Hepatic stellate cell (primary cell): ENCODE measurements at regions not wholly inside any gene's neighbourhood (a gene's known extent, or its start where the extent isn't known, plus 50 kb on each side); places are given as distances from the start of the nearest gene placed in this dataset.

Experiments
- DNase-seq: peaks from one replicate; pipeline ENCODE4 v3.0.0; 2011; ENCODE audit warnings: low spot score

DNA sequence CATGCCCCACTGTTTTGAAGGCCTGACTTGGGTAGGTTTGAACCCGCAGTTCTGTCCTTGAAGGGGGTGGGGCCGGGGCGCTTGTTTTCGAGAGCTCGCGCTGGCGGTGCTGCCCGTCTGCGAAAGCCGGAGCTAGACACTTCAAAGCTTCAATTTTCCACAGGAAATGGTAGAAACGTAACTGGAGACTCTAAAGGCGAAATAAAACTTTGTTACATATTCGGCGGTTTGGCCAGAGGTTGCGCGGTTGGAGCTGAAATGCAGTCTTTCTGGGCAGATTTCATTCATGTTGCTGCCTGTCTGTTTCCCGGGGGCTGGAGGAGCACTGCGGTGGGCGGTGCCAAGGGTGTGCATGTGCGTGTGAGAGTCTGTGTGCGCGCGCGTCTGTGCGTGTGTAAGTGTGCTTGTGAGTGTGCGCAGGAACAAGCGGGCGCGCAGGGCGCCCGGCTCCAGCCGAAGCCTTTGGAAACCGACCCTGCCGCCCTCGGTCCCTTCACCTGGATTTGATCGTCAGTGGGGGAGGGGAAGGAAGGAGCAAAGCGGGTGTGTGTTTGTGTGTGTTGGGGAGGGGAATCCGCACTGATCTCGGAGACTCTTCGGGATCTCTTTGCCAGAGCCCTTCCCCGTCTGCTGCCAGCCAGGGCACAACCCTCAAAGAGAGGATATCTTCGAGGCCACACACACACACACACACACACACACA lies 227.7 kb upstream of the CRY1 start:
- DNase-seq: no peak

DNA sequence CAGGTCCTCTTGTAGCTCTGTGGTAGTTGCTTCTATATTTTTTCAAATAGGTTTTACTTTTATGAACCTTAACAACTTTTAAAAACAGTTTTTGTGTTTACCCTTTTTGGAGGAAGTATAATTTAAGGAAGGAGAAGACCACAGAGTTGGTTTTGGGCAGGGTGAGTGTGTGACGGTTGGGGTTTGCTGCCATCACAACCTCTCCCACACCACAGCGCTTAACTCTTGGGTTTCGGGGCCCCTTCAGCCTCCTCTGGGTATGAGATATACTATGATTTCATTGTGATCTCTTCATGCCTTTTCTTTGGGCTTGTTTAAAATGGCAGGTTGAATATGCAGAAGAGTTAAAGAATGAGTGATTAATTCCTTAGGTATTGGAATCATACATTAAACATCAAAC lies 228.7 kb upstream of the CRY1 start:
- no peak for DNase-seq

DNA sequence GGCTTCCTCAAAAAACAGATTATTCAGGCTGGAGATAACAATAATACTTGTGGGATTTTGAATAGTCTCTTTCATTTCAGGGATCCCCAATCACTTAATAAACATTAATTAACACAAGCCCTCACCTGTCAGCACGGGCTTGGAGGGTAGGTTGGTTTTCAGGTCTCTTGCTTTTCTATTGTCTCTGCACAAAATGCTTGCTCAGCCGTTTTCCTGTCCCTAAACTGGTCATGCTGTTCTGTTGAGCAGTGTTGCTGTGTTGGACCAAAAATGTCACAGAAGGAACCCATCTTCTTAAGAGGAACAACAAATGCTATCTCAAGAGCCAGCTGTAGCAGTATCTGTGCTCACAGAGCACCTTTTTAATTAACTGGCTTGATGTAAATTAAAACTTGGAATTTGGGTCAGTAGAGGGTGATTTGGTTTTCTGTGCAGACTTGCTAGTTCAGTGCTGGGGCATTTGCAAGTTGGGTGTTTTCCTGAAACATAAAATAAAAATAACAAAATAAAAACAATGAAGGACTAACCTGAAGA lies 231.8 kb upstream of the CRY1 start:
- DNase-seq: no peak

DNA sequence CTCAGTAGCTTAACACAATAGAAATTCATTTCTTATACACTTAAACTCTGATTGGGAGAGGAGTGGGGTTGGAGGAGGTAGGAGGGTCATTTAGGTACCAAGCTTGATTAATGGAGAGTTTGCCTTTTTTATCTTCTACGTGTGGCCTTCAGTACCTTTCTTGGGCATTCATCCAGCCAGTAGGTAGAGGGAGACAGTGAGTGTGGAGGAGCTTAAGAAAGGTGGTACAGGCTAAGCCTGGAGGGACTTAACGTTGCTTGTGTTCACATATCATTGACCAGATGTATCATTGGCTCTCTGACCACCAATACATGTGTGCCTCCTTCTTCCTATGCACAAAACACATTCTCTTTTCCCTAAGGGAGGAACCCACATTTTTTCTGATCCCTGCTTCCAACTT lies 232.9 kb upstream of the CRY1 start:
- no peak for DNase-seq

DNA sequence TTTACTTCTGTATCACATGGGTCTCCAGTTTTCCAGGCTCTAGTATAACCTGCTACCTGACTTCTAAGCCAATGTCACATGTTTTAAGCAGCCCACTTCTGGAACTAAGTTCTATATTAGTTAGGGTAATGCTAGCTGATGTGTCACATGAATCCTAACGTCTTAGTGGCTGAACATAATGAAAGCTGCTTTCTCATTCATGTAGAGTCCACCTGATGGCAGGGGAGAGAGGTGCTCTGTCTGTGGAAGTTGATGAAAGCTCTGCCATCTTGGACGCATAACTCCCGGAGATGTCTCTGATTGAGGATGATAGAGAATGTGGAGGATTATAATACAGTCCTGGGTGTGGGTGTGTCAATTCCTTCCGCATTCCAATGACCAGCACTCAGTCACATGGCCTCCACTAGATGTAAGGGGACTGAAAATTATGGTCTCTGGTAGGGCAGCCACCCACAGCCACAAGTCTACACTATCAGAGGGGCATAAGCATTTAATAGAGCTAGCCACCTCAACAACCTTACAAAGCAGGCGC lies 234.4 kb upstream of the CRY1 start:
- no peak for DNase-seq

DNA sequence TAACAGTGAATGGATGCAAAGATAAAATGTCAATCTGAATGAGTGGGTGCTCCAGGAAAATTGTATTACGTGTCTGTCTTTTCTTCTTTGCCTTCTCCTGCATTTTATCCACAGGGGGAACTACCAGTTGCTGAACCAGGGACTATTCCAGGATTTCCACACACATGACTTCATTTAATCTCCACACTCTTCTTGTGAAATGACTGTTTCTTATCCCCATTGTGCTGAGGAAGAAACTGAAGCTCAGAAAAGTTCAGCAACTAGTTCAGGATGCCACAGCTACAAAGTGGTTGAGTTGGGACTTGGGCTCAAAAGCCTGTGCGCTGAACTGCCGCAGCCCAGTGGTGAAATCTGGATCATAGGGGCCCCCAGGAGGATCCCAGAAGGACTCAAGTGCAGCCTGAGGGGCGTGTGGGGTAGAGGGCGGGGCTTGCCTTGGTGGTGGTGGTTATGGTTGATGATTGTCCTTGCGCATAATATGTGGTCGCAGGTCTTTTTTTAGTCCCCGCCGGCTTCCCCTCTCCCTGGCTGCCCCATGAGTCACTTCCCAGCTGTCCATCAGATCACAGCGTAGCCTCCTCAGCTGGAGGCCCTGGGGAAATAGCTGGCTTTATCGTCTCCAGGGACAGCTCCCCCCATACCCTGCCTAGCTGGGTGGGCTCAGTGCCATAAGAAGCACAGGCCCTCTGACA lies 235.2 kb upstream of the CRY1 start:
- DNase-seq: no peak

DNA sequence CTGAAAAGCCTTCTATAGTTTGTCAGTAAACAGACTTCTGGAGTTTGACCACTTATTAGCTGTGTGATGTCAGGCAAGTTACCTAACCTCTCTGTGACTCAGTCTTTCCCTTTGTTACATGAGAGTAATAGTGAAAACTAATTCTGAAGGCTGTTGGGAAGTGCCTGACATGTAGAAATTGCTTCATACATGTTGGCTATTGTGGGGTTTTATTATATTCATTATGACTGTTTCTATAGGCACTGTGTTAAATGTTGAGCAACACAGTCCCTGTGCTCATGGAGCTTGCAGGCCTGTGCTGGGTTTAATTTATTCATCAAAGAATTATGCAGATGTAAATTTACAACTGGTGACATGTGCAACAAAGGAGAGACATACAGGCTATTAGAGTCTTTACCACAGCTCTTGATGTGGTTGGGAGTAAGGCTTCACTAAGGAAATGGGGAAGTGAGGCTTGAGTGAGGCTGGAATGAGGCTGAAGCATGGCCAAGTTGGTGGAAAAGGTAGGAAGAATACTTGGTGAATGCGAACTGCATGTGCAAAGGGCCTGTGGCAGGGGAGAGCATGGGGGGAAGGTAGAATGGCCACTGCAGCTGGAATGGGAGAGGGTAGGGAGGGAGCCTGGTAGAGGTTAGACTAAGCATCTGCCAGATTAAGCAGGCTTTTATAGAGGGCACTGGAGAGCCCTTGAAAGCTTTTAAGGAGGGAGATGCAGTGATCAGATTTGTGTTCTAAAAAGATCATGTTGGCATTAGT lies 236.4 kb upstream of the CRY1 start:
- no peak for DNase-seq

DNA sequence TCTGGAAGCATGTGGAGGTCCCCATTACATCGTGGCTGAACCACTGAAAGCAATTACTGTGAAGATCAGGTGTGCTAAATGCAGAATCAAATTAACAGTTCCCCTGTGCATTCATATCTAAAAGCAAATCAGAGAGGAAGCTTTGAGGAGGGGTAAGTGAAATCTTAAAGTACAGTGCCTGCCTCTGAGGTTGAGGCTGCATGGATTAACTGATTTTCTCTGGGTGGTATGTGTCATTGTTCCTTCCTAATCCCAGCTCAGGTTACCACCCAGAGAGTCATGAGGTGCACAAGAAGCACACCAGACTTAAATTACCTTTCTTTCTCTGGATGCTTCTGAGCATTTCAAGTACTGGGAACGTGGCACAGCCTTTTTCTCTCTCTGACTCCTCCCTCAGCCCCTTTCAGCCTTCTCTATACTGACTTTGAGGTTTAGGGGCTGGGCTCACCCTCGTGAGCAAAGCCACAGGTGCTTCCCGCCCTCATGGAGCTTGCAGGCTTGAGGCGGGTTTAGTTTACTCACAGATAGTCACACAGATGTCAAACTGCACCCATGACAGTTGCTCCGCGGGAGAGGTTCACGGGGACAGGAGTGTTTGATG lies 237.6 kb upstream of the CRY1 start:
- no peak for DNase-seq

DNA sequence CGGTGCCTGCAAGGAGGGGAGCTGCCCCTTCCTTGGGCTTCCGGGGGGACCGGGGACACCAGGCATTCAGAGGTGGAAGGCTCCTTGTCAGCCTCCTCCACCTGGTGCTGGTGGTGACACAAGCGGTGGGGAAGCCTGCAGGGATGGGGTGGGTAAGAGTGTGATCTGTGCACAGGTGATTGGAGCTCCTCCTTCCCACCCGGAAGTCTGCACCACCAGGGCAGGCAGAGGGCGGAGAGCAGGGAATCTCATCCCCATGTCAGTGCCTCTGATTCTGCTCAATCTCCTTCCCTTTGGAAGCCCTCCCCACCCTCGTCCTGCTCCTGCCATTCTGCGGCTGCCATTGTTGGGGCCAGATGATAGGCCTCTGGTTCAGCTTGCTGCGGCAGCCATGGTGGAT lies 238.1 kb upstream of the CRY1 start:
- DNase-seq: no peak

DNA sequence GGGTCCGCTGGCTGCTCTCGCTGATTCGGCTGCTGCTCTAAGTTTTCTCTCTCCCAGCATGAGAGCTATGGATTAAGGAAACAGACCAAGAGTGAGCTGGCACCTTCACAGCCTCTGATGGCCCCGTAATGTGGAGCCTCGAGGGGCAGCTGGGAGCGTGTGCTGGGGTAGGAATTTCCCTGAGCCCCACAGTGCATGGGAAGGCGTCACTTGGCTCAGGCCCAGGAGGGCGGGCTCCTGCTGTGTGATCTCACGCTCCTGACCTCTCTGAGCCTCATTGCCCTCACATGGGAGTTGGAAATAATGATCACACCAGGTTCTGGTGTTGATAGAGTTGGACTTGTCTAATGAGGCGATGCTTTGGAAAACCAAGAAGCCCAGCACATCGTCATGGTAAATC lies 238.6 kb upstream of the CRY1 start:
- no peak for DNase-seq

DNA sequence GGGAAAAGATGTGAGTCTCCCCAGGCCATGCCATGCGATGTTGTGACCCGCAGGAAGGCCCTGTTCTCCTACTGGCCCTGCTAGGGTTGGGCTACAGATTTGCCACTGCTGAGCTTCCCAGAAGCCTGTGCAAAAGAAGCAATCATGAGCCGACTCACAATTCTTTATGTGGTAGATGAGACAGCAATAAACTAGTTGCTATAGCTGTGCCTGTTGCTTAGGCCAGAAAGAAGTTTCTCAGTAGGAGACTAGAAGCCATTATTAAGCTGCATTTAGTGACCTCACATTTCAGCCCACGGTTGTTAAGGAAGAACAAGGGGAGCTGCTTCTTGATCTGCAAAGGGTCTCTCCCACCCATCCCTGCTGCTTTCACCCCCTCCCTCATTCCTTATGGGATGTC lies 239.4 kb upstream of the CRY1 start:
- no peak for DNase-seq

DNA sequence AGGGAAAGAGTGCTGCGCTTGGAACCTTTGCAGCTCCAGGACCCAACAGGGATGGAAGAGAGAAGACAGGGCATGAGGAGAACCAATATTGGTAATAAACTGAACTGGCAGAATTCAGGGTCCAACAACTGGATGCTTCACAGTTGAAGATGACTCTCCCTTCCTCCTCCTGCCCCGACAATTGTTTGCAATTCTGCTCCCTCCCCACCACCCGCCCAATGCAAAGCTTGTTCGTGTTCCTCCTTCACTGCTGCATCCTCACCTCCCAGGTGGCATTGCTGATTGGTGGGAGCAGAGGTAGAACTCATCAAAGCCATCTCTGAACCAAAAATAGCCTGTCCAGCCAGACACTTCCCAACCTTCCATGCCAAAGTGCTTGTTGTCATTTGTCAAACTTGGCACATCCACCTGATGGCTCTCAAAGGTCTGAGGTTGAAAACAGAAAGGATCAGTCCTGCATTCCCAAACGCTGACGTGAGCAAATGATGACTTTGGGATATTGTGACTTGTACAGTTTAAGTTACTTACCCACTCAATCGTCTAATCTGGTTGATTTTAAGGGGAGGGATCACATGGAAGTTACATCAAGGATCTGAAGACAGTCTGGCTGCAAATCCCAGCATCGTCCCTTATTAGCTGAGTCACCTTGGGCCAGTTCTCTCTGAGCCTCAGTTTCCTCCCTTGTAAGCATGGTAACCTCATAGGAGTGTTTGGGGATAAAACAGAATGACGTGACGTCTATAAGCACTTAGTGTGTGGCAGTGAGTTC lies 242.6 kb upstream of the CRY1 start:
- no peak for DNase-seq

DNA sequence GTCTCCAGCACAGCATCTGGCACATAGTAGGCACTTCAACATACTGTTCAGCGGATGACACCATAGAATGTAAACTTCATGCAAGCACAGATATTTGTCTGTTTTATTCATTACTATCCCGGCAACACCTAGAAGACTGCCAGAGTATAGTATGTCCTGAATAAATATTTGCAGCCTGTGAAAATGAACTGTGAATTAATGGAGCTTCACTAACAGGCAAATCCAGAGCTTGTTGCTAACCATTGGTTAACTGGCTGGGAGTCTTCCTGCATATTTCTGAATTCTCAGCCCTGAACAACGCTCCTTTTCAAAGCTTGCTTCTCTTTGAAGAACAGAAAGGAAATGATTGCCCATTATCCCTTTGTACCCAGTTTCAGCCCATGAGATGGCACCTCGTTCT lies 243.3 kb upstream of the CRY1 start:
- DNase-seq: no peak

DNA sequence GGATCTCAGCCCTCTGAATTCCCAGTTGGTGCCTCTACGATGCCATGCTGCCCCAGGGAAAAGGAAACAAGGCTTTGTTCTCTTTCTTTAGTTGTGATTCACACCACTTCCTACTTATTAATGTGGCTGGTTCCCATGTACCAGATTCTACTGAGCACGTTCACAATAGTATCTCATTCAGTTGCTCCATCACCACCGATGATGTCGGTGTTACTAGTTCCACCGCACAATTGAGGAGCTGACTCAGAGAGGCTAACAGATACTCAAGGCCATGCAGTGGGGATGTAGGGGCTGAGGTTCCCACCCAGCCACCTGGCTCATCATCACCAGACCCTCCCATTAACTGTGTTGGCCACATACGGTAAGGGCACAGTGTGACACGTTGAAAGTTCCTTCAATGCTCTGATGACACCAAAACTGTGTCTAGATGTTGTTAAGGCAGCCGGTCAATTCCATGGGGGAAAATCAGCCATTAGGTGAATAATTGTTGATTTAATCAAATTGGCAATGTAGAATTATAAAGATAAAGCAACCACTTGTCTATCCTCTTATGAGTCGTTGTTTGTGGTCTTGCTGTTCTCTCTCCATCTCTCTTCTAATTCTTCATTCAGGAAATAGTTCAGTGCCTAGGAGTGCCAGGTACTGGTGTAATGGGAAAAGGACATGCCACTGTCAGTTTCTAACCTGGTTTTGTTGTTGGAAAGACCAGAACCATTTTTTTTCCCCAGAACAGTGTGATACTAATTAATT lies 244.2 kb upstream of the CRY1 start:
- DNase-seq: no peak

DNA sequence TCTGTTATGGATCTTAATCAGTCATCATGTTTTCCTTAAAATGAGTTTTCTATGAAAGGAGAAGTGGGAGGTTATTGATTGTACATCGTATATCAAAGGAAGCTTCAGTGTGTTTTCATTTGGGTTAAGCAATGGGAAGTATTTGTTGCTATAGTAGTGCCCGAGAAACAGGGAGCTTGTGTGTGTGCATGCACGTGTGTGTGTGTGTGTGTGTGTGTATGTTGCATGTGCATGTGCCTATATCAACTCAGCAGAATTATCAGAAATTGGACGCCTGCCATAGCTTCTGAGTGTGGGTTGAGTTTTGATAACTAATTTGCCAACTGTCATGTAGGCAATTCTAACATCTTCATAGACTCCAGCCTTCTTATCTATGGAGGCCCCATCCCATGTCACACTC lies 246.1 kb upstream of the CRY1 start:
- DNase-seq: no peak

DNA sequence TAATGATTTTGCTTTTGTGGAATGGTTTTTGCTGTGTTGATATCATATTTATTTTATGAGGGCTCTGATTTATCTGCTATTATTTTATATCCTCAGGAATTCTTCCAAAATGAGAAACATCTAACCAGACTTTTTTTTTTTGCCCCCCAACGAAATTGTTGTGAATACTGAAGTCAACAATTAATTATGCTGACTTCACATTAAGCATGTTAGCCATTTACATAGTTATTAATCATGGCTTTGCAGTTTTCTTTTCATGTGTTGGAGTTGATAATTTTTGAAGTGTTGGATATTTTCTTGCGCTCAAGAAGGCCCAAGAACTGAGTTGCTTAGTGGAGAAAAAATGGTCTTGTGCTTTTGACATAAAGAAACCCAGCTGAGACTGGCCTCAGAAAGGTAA lies 246.6 kb upstream of the CRY1 start:
- no peak for DNase-seq

DNA sequence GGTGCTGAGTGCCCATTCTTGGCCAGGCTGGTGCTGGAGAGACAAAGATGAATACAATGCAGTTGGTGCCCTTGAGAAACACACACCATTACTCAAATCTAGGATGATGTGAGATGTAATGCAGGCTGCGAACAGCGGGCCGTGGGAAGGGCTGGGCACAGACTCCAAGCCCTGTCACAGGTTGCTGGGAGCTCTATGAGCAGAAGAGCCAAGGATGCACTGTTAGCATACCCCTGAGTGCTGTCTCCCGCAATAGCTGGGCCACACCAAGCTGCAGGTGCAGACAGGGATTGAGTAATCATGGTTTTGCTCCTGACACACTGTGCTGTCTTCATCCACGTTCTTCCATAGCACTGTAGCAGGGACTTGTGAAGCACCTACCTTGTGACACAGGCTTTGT lies 247.5 kb upstream of the CRY1 start:
- no peak for DNase-seq

DNA sequence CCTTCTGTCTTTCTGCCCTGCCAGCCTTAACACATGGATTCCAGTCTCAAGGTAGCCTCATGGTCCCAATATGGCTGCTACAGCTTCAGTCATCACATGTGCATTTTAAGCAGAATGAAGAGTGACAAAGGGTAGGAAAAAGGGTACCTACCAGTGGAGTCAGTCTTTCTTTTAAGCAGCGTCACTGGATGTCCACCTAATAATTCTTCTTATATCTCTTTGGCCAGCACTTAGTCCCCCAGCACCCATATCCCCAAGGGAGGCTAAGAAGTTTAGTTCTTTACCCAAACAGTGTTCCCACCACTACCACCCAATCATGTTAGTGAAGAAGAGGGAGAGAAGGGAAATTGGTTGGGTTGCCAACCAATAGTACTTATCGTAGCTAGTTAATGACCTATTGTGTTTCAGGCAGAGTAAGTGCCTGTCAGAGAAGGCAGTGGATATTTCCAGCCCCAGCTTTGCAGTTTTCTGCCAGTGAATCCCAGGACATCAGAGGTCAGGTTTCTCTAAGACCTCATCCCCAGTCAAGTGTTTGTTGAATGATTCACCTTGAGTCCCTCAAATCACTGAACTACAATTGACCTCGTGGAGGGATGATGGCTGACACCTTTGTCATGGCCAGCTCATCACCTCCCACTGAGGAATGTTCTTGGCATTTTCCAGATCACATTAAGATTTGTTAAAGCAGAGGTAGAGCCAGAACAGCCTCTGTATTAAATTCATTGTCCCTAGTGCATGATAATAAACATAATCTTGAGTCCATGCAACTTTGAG lies 250.9 kb upstream of the CRY1 start:
- no peak for DNase-seq

DNA sequence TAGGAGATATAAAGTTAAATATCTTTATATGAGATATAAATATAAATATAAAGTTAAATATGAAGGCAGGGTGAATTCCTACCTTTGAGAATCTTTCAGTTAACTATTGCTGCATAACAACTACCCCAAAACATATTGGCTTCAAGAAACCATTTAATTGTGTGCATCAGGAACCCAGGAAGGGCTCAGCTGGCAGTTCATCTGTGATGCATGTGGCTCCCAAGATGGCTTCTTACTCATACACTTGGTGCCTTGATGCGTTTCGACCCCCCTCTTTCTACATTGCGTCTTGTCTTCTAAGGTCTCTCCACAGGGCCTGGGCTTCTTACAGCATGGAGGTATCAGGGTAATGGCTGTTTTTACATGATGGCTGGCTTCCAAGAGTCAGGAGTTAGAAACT lies 253.9 kb upstream of the CRY1 start:
- DNase-seq: no peak
